NCI-H510A (cell line): ENCODE measurements at regions not wholly inside any gene's neighbourhood (a gene's known extent, or its start where the extent isn't known, plus 50 kb on each side); places are given as distances from the start of the nearest gene placed in this dataset.

Experiments used
- DNase-seq: peaks from one replicate; lab custom pipeline; 2025; lab: John Stamatoyannopoulos, UW

GRCh38 chr9:80131627-80132026 lies 559.9 kb downstream of the TLE4 start:
- DNase-seq: no peak

GRCh38 chr9:80127920-80128319 lies 556.2 kb downstream of the TLE4 start:
- DNase-seq: no peak

GRCh38 chr9:80125731-80126264 lies 554.0 kb downstream of the TLE4 start:
- no peak for DNase-seq

GRCh38 chr9:80117031-80117430 lies 545.3 kb downstream of the TLE4 start:
- DNase-seq: no peak

DNA sequence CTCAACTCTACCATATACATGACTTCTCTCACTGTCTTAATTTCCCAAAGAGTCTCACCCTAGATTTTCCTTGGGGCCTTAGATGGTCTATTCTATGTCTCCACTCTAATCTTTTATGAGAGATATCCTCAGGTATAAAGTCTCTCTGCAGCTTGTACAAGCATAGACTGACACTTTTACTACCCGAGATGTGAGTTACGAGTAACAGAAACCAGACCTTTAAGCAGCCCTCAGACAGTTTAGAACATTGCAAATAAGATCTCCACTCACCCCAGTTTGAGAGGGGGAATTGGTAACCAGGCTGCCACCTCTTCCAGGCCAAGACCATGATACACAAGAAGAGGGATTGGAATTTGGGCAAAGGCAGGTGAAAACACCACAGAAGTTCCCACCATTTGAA lies 542.5 kb downstream of the TLE4 start:
- no peak for DNase-seq

- no peak for DNase-seq
Observed at GRCh38 chr9:80107931-80108660, 536.3 kb downstream of the TLE4 start.

- DNase-seq: no peak
Observed at GRCh38 chr9:80097476-80097875, 525.7 kb downstream of the TLE4 start.

DNA sequence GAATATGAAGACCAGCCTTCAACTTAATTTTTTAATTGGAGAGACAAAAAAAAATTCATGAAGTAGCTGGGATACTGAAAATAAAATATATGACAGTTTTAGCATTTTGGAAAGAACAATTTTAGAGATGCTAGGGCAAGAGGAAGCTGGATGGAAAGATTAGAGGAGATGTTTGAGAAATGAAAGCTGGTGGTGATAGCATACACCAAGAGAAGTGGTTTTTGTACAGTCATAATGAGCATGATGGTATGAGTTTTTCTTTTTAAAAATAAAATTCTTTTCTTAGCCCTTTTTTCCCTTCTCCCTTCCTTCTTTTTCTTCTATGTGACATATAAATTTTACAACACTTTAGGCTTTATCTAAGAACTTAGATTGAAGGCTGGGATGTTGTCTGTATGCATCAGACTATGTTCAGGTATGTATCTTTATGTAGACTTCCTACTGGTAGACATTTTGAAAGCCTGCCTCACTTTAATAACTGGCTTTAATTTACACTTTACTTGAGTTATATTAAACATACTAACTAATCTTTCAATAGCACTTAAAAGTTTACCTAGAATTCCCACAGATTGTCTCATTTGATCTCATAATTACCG lies 522.5 kb downstream of the TLE4 start:
- DNase-seq: no peak

DNA sequence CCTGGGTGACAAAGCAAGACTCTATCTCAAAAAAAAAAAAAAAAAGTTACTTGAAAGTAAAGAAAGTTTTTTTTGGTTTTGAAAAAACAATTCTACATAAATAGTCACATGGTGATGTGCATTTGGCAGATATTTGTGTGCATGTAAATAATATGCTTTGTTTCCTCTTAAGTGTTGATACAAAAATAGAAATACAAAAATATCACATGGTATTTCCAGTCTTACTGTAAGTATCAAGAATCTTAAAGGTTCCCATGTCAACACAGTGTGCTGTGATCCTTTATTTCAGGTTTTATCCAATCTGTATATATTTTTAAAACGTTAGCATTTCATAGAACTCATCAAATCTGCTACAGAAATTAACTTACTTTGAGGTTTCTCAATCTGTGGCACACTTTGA lies 521.9 kb downstream of the TLE4 start:
- DNase-seq: no peak

DNA sequence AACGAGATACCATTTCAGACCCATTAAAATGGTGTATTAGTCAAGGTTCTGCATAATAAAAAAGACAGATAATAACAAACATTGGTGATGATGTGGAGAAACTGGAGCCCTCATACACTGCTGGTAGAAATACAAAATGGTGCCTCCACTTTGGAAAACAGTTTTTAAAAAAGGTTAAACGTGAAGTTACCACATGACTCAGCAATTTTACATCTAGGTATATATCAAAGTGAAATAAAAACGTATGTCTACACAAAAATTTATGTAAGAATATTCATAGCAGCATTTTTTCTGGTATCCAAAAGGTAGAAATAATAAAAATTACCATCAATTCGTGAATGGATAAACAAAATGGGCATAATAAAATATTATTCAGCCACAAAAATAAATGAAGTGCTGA lies 519.8 kb downstream of the TLE4 start:
- no peak for DNase-seq

- DNase-seq: no peak
Observed at GRCh38 chr9:80090317-80090716, 518.6 kb downstream of the TLE4 start.

GRCh38 chr9:80086822-80087345 lies 515.1 kb downstream of the TLE4 start:
- DNase-seq: no peak

GRCh38 chr9:80086386-80086785 lies 514.6 kb downstream of the TLE4 start:
- DNase-seq: no peak

- DNase-seq: no peak
Observed at GRCh38 chr9:80085668-80086067, 513.9 kb downstream of the TLE4 start.

- DNase-seq: no peak
Observed at GRCh38 chr9:80082213-80082612, 510.4 kb downstream of the TLE4 start.

DNA sequence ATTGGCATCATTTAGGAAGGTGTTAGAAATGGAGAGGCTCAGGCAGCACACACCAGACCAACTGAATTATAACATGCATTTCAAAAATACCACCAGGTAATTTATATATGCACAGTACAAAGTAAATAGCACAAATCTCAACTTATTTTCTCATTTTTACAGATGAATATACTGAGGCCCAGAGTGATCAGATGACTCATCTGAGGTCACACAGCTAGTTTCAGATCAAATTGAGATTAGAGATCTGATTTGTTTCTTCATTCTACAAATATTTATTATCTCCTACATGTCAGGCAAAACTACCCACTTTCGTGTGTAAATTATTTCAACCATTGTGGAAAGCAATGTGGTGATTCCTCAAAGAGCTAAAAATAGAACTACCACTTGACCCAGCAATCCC lies 507.1 kb downstream of the TLE4 start:
- DNase-seq: no peak

DNA sequence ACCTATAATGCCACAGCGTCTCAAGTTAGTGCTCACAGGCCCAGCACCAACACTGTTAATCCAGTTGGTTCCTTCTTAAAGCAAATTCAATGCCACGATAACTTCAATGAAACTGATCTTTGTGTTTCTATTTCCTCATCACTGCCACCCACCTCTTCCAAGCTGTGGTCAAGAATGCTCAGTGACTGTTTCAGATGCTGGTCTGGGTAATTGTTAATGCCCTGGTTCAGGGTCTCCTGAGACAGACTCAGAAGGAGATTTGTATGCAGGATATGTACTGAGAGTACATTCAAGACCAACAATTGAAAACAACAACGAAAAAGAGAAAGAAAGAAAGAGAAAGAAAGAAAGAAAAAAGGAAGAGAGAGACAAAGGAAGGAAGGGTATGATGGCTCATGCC lies 505.3 kb downstream of the TLE4 start:
- DNase-seq: no peak

DNA sequence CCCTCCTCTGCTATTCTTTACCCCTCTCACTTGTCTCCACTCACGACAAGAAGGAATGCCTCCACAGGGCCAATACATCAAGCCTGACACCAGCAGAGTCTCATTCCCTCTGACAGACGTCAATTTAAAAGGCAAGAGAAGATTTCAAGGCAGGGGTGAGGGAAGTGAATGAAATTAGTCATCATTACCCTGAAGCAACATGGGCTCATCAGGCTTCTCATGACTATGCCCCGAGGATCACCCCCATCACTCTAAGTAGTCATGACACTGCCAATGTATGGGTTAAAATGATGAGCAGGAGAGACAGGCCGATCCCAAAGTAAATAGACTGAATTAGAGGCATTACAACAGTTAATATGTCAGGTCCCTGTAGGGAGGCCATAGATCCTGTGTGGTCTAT lies 504.4 kb downstream of the TLE4 start:
- DNase-seq: no peak

DNA sequence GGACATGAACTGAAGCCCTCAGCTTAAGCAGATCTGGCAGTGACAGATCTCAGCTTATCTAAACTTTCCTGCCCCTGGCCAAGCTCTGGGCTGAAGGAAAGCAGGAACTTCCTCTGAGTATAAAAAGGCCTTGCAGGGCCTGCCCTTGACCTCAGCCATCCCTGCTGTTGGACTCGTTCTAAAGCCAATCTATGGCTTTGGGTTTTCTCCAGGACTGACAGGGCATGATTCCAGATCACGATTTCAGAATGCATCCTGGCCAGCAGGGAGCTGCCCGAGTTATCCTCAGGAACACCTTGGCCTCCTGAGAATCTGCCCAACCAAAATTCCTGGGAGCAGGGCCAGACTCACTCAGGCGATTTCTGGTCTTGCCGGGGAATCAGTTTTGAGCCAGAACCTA lies 502.7 kb downstream of the TLE4 start:
- no peak for DNase-seq

GRCh38 chr9:80072451-80072850 lies 500.7 kb downstream of the TLE4 start:
- DNase-seq: no peak

GRCh38 chr9:80070071-80070742 lies 498.4 kb downstream of the TLE4 start:
- no peak for DNase-seq

- no peak for DNase-seq
Observed at GRCh38 chr9:80066931-80067330, 495.2 kb downstream of the TLE4 start.

GRCh38 chr9:80062567-80062966 lies 490.8 kb downstream of the TLE4 start:
- no peak for DNase-seq
